Bone marrow (tissue), 2 donors: ENCODE measurements at regions not wholly inside any gene's neighbourhood (a gene's known extent, or its start where the extent isn't known, plus 50 kb on each side); places are given as distances from the start of the nearest gene placed in this dataset.

Source experiments
- DNase-seq, 2 donors: peaks; one replicate each; lab custom pipeline; 2025; lab: John Stamatoyannopoulos, UW

- no peak for DNase-seq
Measured at GRCh38 chr5:118044169-118044568, 944.2 kb downstream of the DTWD2 start.

- no peak for DNase-seq
Measured at GRCh38 chr5:118043531-118043930, 944.8 kb downstream of the DTWD2 start.

- DNase-seq, result no peak
Measured at GRCh38 chr5:118042076-118042475, 946.3 kb downstream of the DTWD2 start.

- no peak for DNase-seq
Measured at GRCh38 chr5:118040496-118040895, 947.9 kb downstream of the DTWD2 start.

- DNase-seq, result no peak
Measured at GRCh38 chr5:118033686-118034338, 954.5 kb downstream of the DTWD2 start.

- DNase-seq, result no peak
Measured at GRCh38 chr5:118029807-118030206, 958.5 kb downstream of the DTWD2 start.

- no peak for DNase-seq
Measured at GRCh38 chr5:118022062-118022461, 966.3 kb downstream of the DTWD2 start.

- DNase-seq, result no peak
Measured at GRCh38 chr5:118017536-118017935, 970.8 kb downstream of the DTWD2 start.

- no peak for DNase-seq
Measured at GRCh38 chr5:118016396-118016795, 972.0 kb downstream of the DTWD2 start.

- DNase-seq, result no peak
Measured at GRCh38 chr5:118015511-118015910, 972.8 kb downstream of the DTWD2 start.

GRCh38 chr5:118009741-118010297, 978.5 kb downstream of the DTWD2 start:
- no peak for DNase-seq

- DNase-seq, result no peak
Measured at GRCh38 chr5:118008779-118009178, 979.6 kb downstream of the DTWD2 start.

- no peak for DNase-seq
Measured at GRCh38 chr5:118007262-118007661, 981.1 kb downstream of the DTWD2 start.

GRCh38 chr5:118006219-118006618, 982.1 kb downstream of the DTWD2 start:
- DNase-seq, result no peak

GRCh38 chr5:117999939-118000549, 988.3 kb downstream of the DTWD2 start:
- no peak for DNase-seq

- no peak for DNase-seq
Measured at GRCh38 chr5:117982691-117983090, 1005.7 kb downstream of the DTWD2 start.

GRCh38 chr5:117973785-117974184, 1014.6 kb downstream of the DTWD2 start:
- DNase-seq, result no peak

- DNase-seq, result no peak
Measured at GRCh38 chr5:117955831-117956230, 1032.5 kb downstream of the DTWD2 start.

GRCh38 chr5:117954331-117954730, 1034.0 kb downstream of the DTWD2 start:
- DNase-seq, result no peak

- no peak for DNase-seq
Measured at GRCh38 chr5:117953272-117953671, 1035.1 kb downstream of the DTWD2 start.

- DNase-seq, result no peak
Measured at GRCh38 chr5:117947836-117948235, 1040.5 kb downstream of the DTWD2 start.

- no peak for DNase-seq
Measured at GRCh38 chr5:117947121-117947520, 1041.2 kb downstream of the DTWD2 start.

GRCh38 chr5:117945258-117945657, 1043.1 kb downstream of the DTWD2 start:
- no peak for DNase-seq

- no peak for DNase-seq
Measured at GRCh38 chr5:117943541-117943940, 1044.8 kb downstream of the DTWD2 start.
